ENCODE measurements at regions not wholly inside any gene's neighbourhood (a gene's known extent, or its start where the extent isn't known, plus 50 kb on each side); places are given as distances from the start of the nearest gene placed in this dataset.

GRCh38 chr2:21422724-21423522 lies 299.2 kb downstream of the TDRD15 start:
- Histone ChIP-seq H3K4me3 (no peak overlapping the region), H3K9me3 (peaks cover 0 to 3% of the 10 kb centered on the region in 2 donors), H3K27me3 (no peaks in the 10 kb centered on the region), H3K36me3 (no peaks in the 10 kb centered on the region), H3K4me1 (no peaks in the 10 kb centered on the region), H3K27ac (no peak overlapping the region)
- intact Hi-C loops (cut with DNase I) = no loop called here
- no peak for TF ChIP-seq CTCF (IDR thresholded peaks at IDR 0.05)
- ATAC-seq = no peak
- DNase-seq = no peak

GRCh38 chr2:21423854-21424253 lies 300.1 kb downstream of the TDRD15 start:
- no peak for ATAC-seq
- H3K4me1 ChIP-seq = no peaks in the 10 kb centered on the region

GRCh38 chr2:21424375-21424774 lies 300.6 kb downstream of the TDRD15 start:
- DNase-seq (no peak), ATAC-seq (no peak)
- no peak overlapping the region for H3K27ac ChIP-seq
- intact Hi-C loops (cut with DNase I) = no loop called here
- H3K4me3 ChIP-seq = no peak overlapping the region
- no peak for TF ChIP-seq CTCF (IDR thresholded peaks at IDR 0.05)
- no peaks in the 10 kb centered on the region for H3K4me1 ChIP-seq
- H3K9me3 ChIP-seq = peaks cover 0 to 3% of the 10 kb centered on the region in 2 donors
- no peaks in the 10 kb centered on the region for H3K36me3 ChIP-seq
- H3K27me3 ChIP-seq = no peaks in the 10 kb centered on the region

More at GRCh38 chr2:21423854-21424253, 300.1 kb downstream of the TDRD15 start:
- DNase-seq = no peak
- TF ChIP-seq CTCF (IDR thresholded peaks at IDR 0.05) = no peak
- Histone ChIP-seq H3K36me3 (no peaks in the 10 kb centered on the region), H3K27me3 (no peaks in the 10 kb centered on the region), H3K27ac (no peak overlapping the region), H3K4me3 (no peak overlapping the region), H3K9me3 (peaks cover 0 to 3% of the 10 kb centered on the region in 2 donors)
- intact Hi-C loops (cut with DNase I) = no loop called here

- H3K27me3 ChIP-seq = no peaks in the 10 kb centered on the region
- TF ChIP-seq CTCF (IDR thresholded peaks at IDR 0.05) = no peak
- intact Hi-C loops (cut with DNase I) = no loop called here
- no peaks in the 10 kb centered on the region for H3K9me3 ChIP-seq
- H3K36me3 ChIP-seq = no peaks in the 10 kb centered on the region
- H3K4me3 ChIP-seq = no peak overlapping the region
- H3K4me1 ChIP-seq = no peaks in the 10 kb centered on the region
- no peak for DNase-seq
- no peak overlapping the region for H3K27ac ChIP-seq
- ATAC-seq = no peak
These were observed 303.8 kb downstream of the TDRD15 start for GRCh38 chr2:21427606-21428005.

GRCh38 chr2:21428754-21429153 lies 305.0 kb downstream of the TDRD15 start:
- Histone ChIP-seq H3K27ac (no peak overlapping the region), H3K4me3 (no peak overlapping the region), H3K4me1 (no peaks in the 10 kb centered on the region), H3K9me3 (no peaks in the 10 kb centered on the region), H3K36me3 (no peaks in the 10 kb centered on the region), H3K27me3 (no peaks in the 10 kb centered on the region)
- no peak for TF ChIP-seq CTCF (IDR thresholded peaks at IDR 0.05)
- DNase-seq (no peak), ATAC-seq (no peak)
- intact Hi-C loops (cut with DNase I) = no loop called here
